ENCODE measurements at regions not wholly inside any gene's neighbourhood (a gene's known extent, or its start where the extent isn't known, plus 50 kb on each side); places are given as distances from the start of the nearest gene placed in this dataset.

DNA sequence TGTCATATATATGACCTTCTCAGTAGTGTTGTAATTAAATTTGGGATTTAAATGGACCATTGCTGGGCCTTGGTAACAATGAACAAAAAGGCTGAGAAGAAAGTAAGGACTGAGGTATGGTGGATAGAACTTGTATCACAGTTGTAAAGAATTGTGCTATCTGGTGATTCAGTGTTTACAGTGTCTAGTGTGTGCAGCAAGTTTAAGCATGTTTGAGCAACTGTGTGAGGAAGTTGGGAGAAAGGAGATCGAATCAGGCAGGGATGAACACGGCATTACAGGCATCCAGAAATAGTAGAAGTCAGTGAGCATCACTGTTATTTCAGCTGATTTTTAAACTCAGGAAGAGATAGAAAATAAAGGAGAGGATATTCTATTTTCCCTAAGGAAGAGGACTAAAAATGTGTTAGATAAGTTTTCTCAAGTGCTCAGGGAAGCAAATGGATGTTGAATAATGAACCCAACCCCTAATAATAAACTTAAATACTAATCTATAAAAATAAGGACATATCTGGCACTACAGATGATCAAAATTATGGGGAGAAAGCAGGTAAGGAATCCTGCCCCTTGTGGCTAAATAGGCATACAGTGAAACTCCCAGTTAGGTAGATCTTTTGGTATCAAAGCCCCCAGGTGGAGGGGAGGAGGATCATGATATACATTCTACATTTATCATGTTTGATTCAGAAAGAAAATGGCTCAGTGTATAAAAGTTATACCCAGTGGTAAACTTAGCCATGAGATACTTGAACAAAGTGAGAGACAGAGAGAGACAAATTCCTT lies 361.0 kb upstream of the ANO3 start:
- no peak for DNase-seq (ENCODE audit: low read depth)
- TF ChIP-seq, protein P1, sequence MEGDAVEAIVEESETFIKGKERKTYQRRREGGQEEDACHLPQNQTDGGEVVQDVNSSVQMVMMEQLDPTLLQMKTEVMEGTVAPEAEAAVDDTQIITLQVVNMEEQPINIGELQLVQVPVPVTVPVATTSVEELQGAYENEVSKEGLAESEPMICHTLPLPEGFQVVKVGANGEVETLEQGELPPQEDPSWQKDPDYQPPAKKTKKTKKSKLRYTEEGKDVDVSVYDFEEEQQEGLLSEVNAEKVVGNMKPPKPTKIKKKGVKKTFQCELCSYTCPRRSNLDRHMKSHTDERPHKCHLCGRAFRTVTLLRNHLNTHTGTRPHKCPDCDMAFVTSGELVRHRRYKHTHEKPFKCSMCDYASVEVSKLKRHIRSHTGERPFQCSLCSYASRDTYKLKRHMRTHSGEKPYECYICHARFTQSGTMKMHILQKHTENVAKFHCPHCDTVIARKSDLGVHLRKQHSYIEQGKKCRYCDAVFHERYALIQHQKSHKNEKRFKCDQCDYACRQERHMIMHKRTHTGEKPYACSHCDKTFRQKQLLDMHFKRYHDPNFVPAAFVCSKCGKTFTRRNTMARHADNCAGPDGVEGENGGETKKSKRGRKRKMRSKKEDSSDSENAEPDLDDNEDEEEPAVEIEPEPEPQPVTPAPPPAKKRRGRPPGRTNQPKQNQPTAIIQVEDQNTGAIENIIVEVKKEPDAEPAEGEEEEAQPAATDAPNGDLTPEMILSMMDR (IDR thresholded peaks at IDR 0.05; ENCODE audit: low read length, missing control alignments): peak; percentile 47
- no peak overlapping the region for H3K4me3 ChIP-seq (replicated peaks; ENCODE audit: low read depth, low read length)

- TF ChIP-seq, protein P1 (IDR thresholded peaks at IDR 0.05; ENCODE audit: low read length, missing control alignments): no peak
- no peak overlapping the region for H3K4me3 ChIP-seq (replicated peaks; ENCODE audit: low read depth, low read length)
- no peak for DNase-seq (ENCODE audit: low read depth)
These were observed 351.8 kb upstream of the ANO3 start for GRCh38 chr11:25980091-25980490.

- peak; percentile 88 for DNase-seq (ENCODE audit: low read depth)
- H3K4me3 ChIP-seq (replicated peaks; ENCODE audit: low read depth, low read length): no peak overlapping the region
- TF ChIP-seq, protein P1 (IDR thresholded peaks at IDR 0.05; ENCODE audit: low read length, missing control alignments): peak; percentile 53
These were observed 349.9 kb upstream of the ANO3 start for GRCh38 chr11:25981998-25982397.

- no peak overlapping the region for H3K4me3 ChIP-seq (replicated peaks; ENCODE audit: low read depth, low read length)
- TF ChIP-seq, protein P1 (IDR thresholded peaks at IDR 0.05; ENCODE audit: low read length, missing control alignments): no peak
- no peak for DNase-seq (ENCODE audit: low read depth)
These were observed 348.6 kb upstream of the ANO3 start for GRCh38 chr11:25983280-25983679.

GRCh38 chr11:25988178-25988577 lies 343.8 kb upstream of the ANO3 start:
- H3K4me3 ChIP-seq (replicated peaks; ENCODE audit: low read depth, low read length): no peak overlapping the region
- TF ChIP-seq, protein P1 (IDR thresholded peaks at IDR 0.05; ENCODE audit: low read length, missing control alignments): no peak
- no peak for DNase-seq (ENCODE audit: low read depth)

- no peak for DNase-seq (ENCODE audit: low read depth)
- no peak overlapping the region for H3K4me3 ChIP-seq (replicated peaks; ENCODE audit: low read depth, low read length)
- TF ChIP-seq, protein P1 (IDR thresholded peaks at IDR 0.05; ENCODE audit: low read length, missing control alignments): no peak
These were observed 341.5 kb upstream of the ANO3 start for GRCh38 chr11:25990406-25990805.

DNA sequence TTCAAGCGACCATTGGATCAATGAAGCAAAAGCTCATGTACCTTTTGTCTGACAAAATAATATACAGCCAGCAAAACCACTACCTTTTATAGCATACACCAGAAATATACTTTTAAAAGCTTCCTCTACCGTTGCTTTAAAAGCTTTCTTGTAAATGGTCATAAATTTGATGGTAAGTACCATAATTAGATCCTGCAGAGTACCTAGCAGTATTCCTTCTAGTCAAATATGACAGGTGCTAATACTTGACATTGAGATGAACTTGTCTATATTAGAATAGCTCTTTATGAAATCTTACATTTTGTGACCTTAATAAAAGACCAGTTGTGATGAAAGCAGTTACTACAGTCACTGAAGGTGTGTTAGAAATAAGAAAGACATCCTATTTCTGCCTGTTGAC lies 340.5 kb upstream of the ANO3 start:
- TF ChIP-seq, protein P1 (IDR thresholded peaks at IDR 0.05; ENCODE audit: low read length, missing control alignments): no peak
- H3K4me3 ChIP-seq (replicated peaks; ENCODE audit: low read depth, low read length): no peak overlapping the region
- DNase-seq (ENCODE audit: low read depth): no peak

Measured in fibroblast of pulmonary artery (primary cell).